IPS-18c (cell line): ENCODE measurements at regions not wholly inside any gene's neighbourhood (a gene's known extent, or its start where the extent isn't known, plus 50 kb on each side); places are given as distances from the start of the nearest gene placed in this dataset.

Experiments
- H3K4me3 ChIP-seq: 2 replicates; pipeline ENCODE4 v1.7.0; 2013; ENCODE audit warnings: low read depth, mild to moderate bottlenecking, low read length, moderate library complexity; ENCODE audit not compliant: insufficient read depth
- H3K9me3 ChIP-seq: one replicate; pipeline ENCODE4 v1.6.1; 2013; ENCODE audit warnings: mild to moderate bottlenecking, low read length, moderate library complexity; ENCODE audit not compliant: control insufficient read depth, insufficient read depth

- Histone ChIP-seq H3K9me3 (no peaks in the 10 kb centered on the region), H3K4me3 (no peak overlapping the region)
These were observed 167.9 kb downstream of the FBXO15 start for GRCh38 chr18:73979742-73980141.

GRCh38 chr18:73976433-73976832 lies 171.2 kb downstream of the FBXO15 start:
- H3K4me3 ChIP-seq = no peak overlapping the region
- H3K9me3 ChIP-seq = no peaks in the 10 kb centered on the region

GRCh38 chr18:73975266-73975665 lies 172.4 kb downstream of the FBXO15 start:
- Histone ChIP-seq H3K9me3 (no peaks in the 10 kb centered on the region), H3K4me3 (no peak overlapping the region)

- H3K4me3 ChIP-seq = no peak overlapping the region
These were observed 173.7 kb downstream of the FBXO15 start for GRCh38 chr18:73973972-73974371.

GRCh38 chr18:73966954-73967353 lies 180.7 kb downstream of the FBXO15 start:
- Histone ChIP-seq H3K9me3 (no peaks in the 10 kb centered on the region), H3K4me3 (no peak overlapping the region)

More at GRCh38 chr18:73973972-73974371, 173.7 kb downstream of the FBXO15 start:
- H3K9me3 ChIP-seq = no peaks in the 10 kb centered on the region

GRCh38 chr18:73962256-73962655 lies 185.4 kb downstream of the FBXO15 start:
- Histone ChIP-seq H3K4me3 (no peak overlapping the region), H3K9me3 (no peaks in the 10 kb centered on the region)

GRCh38 chr18:73961804-73962203 lies 185.8 kb downstream of the FBXO15 start:
- Histone ChIP-seq H3K9me3 (no peaks in the 10 kb centered on the region), H3K4me3 (no peak overlapping the region)

- no peaks in the 10 kb centered on the region for H3K9me3 ChIP-seq
These were observed 188.3 kb downstream of the FBXO15 start for GRCh38 chr18:73959352-73959751.

GRCh38 chr18:73954268-73954667 lies 193.4 kb downstream of the FBXO15 start:
- Histone ChIP-seq H3K4me3 (no peak overlapping the region), H3K9me3 (peaks cover 2% of the 10 kb centered on the region)

More at GRCh38 chr18:73959352-73959751, 188.3 kb downstream of the FBXO15 start:
- no peak overlapping the region for H3K4me3 ChIP-seq

- H3K9me3 ChIP-seq = peaks cover 2% of the 10 kb centered on the region
These were observed 195.2 kb downstream of the FBXO15 start for GRCh38 chr18:73952296-73952946.

GRCh38 chr18:73950116-73950700 lies 197.4 kb downstream of the FBXO15 start:
- peaks cover 2% of the 10 kb centered on the region for H3K9me3 ChIP-seq
- H3K4me3 ChIP-seq = no peak overlapping the region

More at GRCh38 chr18:73952296-73952946, 195.2 kb downstream of the FBXO15 start:
- H3K4me3 ChIP-seq = no peak overlapping the region

GRCh38 chr18:73948497-73948896 lies 199.1 kb downstream of the FBXO15 start:
- Histone ChIP-seq H3K9me3 (no peaks in the 10 kb centered on the region), H3K4me3 (no peak overlapping the region)

GRCh38 chr18:73948084-73948483 lies 199.6 kb downstream of the FBXO15 start:
- H3K4me3 ChIP-seq = no peak overlapping the region
- no peaks in the 10 kb centered on the region for H3K9me3 ChIP-seq

- no peaks in the 10 kb centered on the region for H3K9me3 ChIP-seq
- no peak overlapping the region for H3K4me3 ChIP-seq
These were observed 200.3 kb downstream of the FBXO15 start for GRCh38 chr18:73947180-73947921.

GRCh38 chr18:73945130-73945792 lies 202.4 kb downstream of the FBXO15 start:
- Histone ChIP-seq H3K4me3 (no peak overlapping the region), H3K9me3 (no peaks in the 10 kb centered on the region)

- Histone ChIP-seq H3K9me3 (no peaks in the 10 kb centered on the region), H3K4me3 (no peak overlapping the region)
These were observed 202.9 kb downstream of the FBXO15 start for GRCh38 chr18:73944715-73945114.

- Histone ChIP-seq H3K9me3 (no peaks in the 10 kb centered on the region), H3K4me3 (no peak overlapping the region)
These were observed 203.9 kb downstream of the FBXO15 start for GRCh38 chr18:73943763-73944162.

- H3K4me3 ChIP-seq = no peak overlapping the region
- H3K9me3 ChIP-seq = no peaks in the 10 kb centered on the region
These were observed 204.7 kb downstream of the FBXO15 start for GRCh38 chr18:73942956-73943355.
